ENCODE measurements at regions not wholly inside any gene's neighbourhood (a gene's known extent, or its start where the extent isn't known, plus 50 kb on each side); places are given as distances from the start of the nearest gene placed in this dataset.

GRCh38 chr13:33554919-33555791 lies 262.8 kb upstream of the RFC3 start:
- TF ChIP-seq, protein P1, sequence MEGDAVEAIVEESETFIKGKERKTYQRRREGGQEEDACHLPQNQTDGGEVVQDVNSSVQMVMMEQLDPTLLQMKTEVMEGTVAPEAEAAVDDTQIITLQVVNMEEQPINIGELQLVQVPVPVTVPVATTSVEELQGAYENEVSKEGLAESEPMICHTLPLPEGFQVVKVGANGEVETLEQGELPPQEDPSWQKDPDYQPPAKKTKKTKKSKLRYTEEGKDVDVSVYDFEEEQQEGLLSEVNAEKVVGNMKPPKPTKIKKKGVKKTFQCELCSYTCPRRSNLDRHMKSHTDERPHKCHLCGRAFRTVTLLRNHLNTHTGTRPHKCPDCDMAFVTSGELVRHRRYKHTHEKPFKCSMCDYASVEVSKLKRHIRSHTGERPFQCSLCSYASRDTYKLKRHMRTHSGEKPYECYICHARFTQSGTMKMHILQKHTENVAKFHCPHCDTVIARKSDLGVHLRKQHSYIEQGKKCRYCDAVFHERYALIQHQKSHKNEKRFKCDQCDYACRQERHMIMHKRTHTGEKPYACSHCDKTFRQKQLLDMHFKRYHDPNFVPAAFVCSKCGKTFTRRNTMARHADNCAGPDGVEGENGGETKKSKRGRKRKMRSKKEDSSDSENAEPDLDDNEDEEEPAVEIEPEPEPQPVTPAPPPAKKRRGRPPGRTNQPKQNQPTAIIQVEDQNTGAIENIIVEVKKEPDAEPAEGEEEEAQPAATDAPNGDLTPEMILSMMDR (IDR thresholded peaks at IDR 0.05) = no peak
- TF ChIP-seq EZH2 (IDR thresholded peaks at IDR 0.05; ENCODE audit: borderline replicate concordance, insufficient read depth, low read depth, low read length, poor library complexity, severe bottlenecking) = no peak

Measured in B cell (primary cell).